Parathyroid adenoma (tissue), 2 donors: ENCODE measurements at regions not wholly inside any gene's neighbourhood (a gene's known extent, or its start where the extent isn't known, plus 50 kb on each side); places are given as distances from the start of the nearest gene placed in this dataset.

Source experiments
- H2AFZ ChIP-seq: fragments of 300-600 bp; sonication (generic); one replicate; pipeline ENCODE4 v1.7.0; 2017; ENCODE audit warnings: antibody characterized with exemption, mild to moderate bottlenecking
- H3K27ac ChIP-seq: fragments of 300-600 bp; sonication (generic); one replicate; pipeline ENCODE4 v1.7.0; 2017
- H3K27me3 ChIP-seq: fragments of 300-600 bp; sonication (generic); one replicate; pipeline ENCODE4 v1.7.0; 2017; ENCODE audit warnings: low read length; ENCODE audit not compliant: control insufficient read depth, insufficient read depth
- H3K36me3 ChIP-seq: fragments of 300-600 bp; sonication (generic); one replicate; pipeline ENCODE4 v1.7.0; 2017; ENCODE audit warnings: low read length; ENCODE audit not compliant: control insufficient read depth, insufficient read depth
- H3K4me1 ChIP-seq: fragments of 300-600 bp; sonication (generic); one replicate; pipeline ENCODE4 v1.7.0; 2017; ENCODE audit warnings: control low read depth
- H3K4me2 ChIP-seq: fragments of 300-600 bp; sonication (generic); one replicate; pipeline ENCODE4 v1.7.0; 2017; ENCODE audit warnings: low read length
- H3K4me3 ChIP-seq: fragments of 300-600 bp; sonication (generic); one replicate; pipeline ENCODE4 v1.7.0; 2017; ENCODE audit warnings: low read depth, low read length
- H3K79me2 ChIP-seq: fragments of 300-600 bp; sonication (generic); one replicate; pipeline ENCODE4 v1.7.0; 2017; ENCODE audit warnings: control low read depth
- H3K9ac ChIP-seq: fragments of 300-600 bp; sonication (generic); one replicate; pipeline ENCODE4 v1.7.0; 2017; ENCODE audit warnings: mild to moderate bottlenecking
- H3K9me3 ChIP-seq: fragments of 300-600 bp; sonication (generic); one replicate; pipeline ENCODE4 v1.7.0; 2017; ENCODE audit warnings: low read length; ENCODE audit not compliant: control insufficient read depth
- CTCF ChIP-seq: fragments of 300-600 bp; sonication (generic); IDR thresholded peaks from one replicate; pipeline ENCODE4 v1.7.0; 2017; ENCODE audit warnings: antibody characterized with exemption, mild to moderate bottlenecking
- donor health status: primary hyperparathyroidism.

- H3K79me2 ChIP-seq = no peaks in the 10 kb centered on the region
- H2AFZ ChIP-seq = no peak overlapping the region
- no peaks in the 10 kb centered on the region for H3K27me3 ChIP-seq
- no peak for TF ChIP-seq CTCF
- no peak overlapping the region for H3K27ac ChIP-seq
- H3K9me3 ChIP-seq = no peaks in the 10 kb centered on the region
- no peak overlapping the region for H3K4me3 ChIP-seq
- H3K4me1 ChIP-seq = no peaks in the 10 kb centered on the region
- no peak overlapping the region for H3K9ac ChIP-seq
- H3K36me3 ChIP-seq = no peaks in the 10 kb centered on the region
- no peak overlapping the region for H3K4me2 ChIP-seq
Measured at GRCh38 chr12:28802706-28803438, 346.2 kb upstream of the FAR2 start.

DNA sequence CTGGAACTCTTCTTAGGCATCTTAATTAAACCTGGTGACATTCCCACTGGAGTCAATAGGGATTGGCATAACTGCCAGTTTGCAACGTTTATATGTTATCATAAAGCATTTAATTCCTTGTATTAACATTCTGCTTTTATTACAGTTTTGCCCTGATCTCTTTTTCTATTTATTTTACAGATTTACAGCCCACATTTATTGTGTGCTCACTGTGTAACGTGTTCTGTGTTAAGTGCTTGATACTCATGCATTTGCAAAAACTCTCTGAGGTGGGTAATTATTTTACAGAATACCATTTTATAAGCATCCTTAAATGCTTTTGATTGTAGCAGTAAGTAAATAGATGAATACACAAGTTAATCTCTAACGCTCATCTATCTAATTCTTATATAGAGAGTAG is 341.5 kb upstream of the FAR2 start:
- Histone ChIP-seq H3K36me3 (no peaks in the 10 kb centered on the region), H2AFZ (no peak overlapping the region), H3K4me1 (no peaks in the 10 kb centered on the region), H3K9ac (no peak overlapping the region), H3K4me3 (no peak overlapping the region), H3K9me3 (no peaks in the 10 kb centered on the region), H3K27ac (no peak overlapping the region), H3K27me3 (no peaks in the 10 kb centered on the region), H3K4me2 (no peak overlapping the region), H3K79me2 (no peaks in the 10 kb centered on the region)
- no peak for TF ChIP-seq CTCF

DNA sequence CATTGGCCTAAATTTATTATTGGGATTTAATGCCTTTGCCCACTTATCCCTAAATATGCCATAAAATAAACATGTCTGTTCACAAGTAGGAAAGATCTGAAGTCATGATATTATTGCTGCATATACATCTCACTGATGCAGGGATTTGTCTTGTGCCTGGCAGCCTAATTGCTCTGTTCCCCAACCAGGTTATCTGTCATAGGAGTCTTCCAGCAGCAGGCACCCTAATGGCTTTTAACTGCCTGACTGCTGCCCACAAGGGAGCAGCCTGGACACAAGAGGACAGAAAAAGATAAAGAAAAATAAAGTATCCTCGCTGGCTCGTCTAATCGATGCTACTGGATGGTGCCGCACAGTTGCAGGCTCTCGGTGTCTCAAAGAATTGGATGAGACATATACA is 337.6 kb upstream of the FAR2 start:
- Histone ChIP-seq H3K4me2 (no peak overlapping the region), H3K9ac (no peak overlapping the region), H3K4me1 (no peaks in the 10 kb centered on the region), H3K36me3 (no peaks in the 10 kb centered on the region), H3K27me3 (no peaks in the 10 kb centered on the region), H3K4me3 (no peak overlapping the region), H3K27ac (no peak overlapping the region), H3K79me2 (no peaks in the 10 kb centered on the region), H2AFZ (no peak overlapping the region), H3K9me3 (no peaks in the 10 kb centered on the region)
- TF ChIP-seq CTCF = no peak

DNA sequence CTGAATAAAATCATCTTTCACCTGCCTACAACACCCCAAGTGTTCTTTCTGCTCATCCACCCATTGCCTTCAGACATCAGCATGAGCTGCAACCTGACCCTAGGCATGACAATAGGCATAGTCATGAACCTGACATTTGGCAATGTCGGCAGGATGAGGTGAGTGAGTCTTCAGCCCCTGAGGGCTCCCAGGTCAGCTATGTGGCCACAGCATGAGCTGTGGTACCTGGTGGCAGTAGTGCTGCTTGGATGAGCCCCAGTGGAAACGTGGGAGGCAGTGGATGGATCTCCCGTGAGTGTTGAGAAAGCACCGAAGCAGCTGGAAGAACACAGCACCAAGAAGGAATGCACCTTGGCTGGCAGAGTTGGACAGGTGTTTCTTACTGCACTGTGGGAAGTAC is 334.8 kb upstream of the FAR2 start:
- no peak overlapping the region for H3K27ac ChIP-seq
- no peaks in the 10 kb centered on the region for H3K36me3 ChIP-seq
- H3K9me3 ChIP-seq = no peaks in the 10 kb centered on the region
- H3K4me1 ChIP-seq = no peaks in the 10 kb centered on the region
- TF ChIP-seq CTCF = no peak
- no peaks in the 10 kb centered on the region for H3K27me3 ChIP-seq
- H2AFZ ChIP-seq = no peak overlapping the region
- H3K4me3 ChIP-seq = no peak overlapping the region
- no peak overlapping the region for H3K4me2 ChIP-seq
- no peaks in the 10 kb centered on the region for H3K79me2 ChIP-seq
- H3K9ac ChIP-seq = no peak overlapping the region

DNA sequence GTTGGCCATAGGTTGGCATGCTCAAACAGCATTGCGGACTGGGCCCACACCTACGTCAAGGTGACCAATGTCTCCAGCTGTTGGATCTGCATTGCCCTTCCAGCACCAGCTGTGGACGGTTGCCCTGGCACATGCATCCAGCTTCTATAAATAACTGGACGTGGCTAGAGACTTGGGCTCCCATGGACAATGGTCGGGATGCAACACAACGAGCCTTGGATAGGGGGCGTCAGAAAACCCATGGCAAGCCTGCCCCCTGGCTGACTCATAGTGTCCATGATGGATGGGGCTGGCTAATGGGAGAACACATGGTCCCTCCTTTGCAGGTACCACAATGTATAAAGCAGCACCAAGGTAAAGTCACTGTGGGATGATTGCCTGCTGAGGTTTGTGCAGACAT is 331.6 kb upstream of the FAR2 start:
- H3K36me3 ChIP-seq = no peaks in the 10 kb centered on the region
- no peaks in the 10 kb centered on the region for H3K9me3 ChIP-seq
- no peak overlapping the region for H3K4me2 ChIP-seq
- no peak overlapping the region for H3K27ac ChIP-seq
- no peak overlapping the region for H2AFZ ChIP-seq
- H3K79me2 ChIP-seq = no peaks in the 10 kb centered on the region
- H3K4me1 ChIP-seq = no peaks in the 10 kb centered on the region
- H3K9ac ChIP-seq = no peak overlapping the region
- H3K27me3 ChIP-seq = no peaks in the 10 kb centered on the region
- H3K4me3 ChIP-seq = no peak overlapping the region
- no peak for TF ChIP-seq CTCF
